ENCODE measurements at regions not wholly inside any gene's neighbourhood (a gene's known extent, or its start where the extent isn't known, plus 50 kb on each side); places are given as distances from the start of the nearest gene placed in this dataset.
"Not testable (repeated sequence)": the region's sequence is repeated elsewhere in the genome, so short reads cannot be mapped to it uniquely, and the experiment has no call there.

GRCh38 chr2:87308621-87309020 is 287.0 kb upstream of the PLGLB1 start:
- not testable (repeated sequence) for TF ChIP-seq CTCF (IDR thresholded peaks at IDR 0.05; ENCODE audit: low read length); EZH2 (IDR thresholded peaks at IDR 0.05; ENCODE audit: borderline replicate concordance, low read length)
